Activated naive CD4-positive, alpha-beta T cell treated with anti-CD3 and anti-CD28 coated beads for 36 hours (primary cell): ENCODE measurements at regions not wholly inside any gene's neighbourhood (a gene's known extent, or its start where the extent isn't known, plus 50 kb on each side); places are given as distances from the start of the nearest gene placed in this dataset.

Experiments
- CTCF ChIA-PET: fragments of 350-600 bp; sonication (Branson Sonifier 250); formaldehyde crosslinking; loops from one replicate; lab custom pipeline; 2021; ENCODE audit warnings: antibody characterized with exemption; lab: Charles Lee
- DNase-seq: peaks from one replicate; pipeline ENCODE4 v3.0.0-alpha.2; 2020
- H3K27ac Mint-ChIP-seq: one replicate; pipeline ENCODE4 v1.8.0; 2021; ENCODE audit warnings: mild to moderate bottlenecking, mixed read lengths
- H3K27me3 Mint-ChIP-seq: one replicate; pipeline ENCODE4 v1.8.0; 2021; ENCODE audit warnings: low read depth, mixed read lengths
- H3K36me3 Mint-ChIP-seq: one replicate; pipeline ENCODE4 v1.8.0; 2021; ENCODE audit warnings: low read depth, mixed read lengths
- H3K4me1 Mint-ChIP-seq: one replicate; pipeline ENCODE4 v1.8.0; 2021; ENCODE audit warnings: low read depth, mixed read lengths
- H3K4me3 Mint-ChIP-seq: one replicate; pipeline ENCODE4 v1.8.0; 2021; ENCODE audit warnings: mild to moderate bottlenecking, moderate library complexity, mixed read lengths
- H3K9me3 Mint-ChIP-seq: one replicate; pipeline ENCODE4 v1.8.0; 2021; ENCODE audit warnings: mixed read lengths
- intact Hi-C: fragments of 100-400 bp; cut with micrococcal nuclease; formaldehyde crosslinking; loops from one replicate; pipeline ENCODE4 v1.15.1; 2023

- no peaks in the 10 kb centered on the region for H3K36me3 Mint-ChIP-seq
- no peak overlapping the region for H3K27ac Mint-ChIP-seq
- H3K27me3 Mint-ChIP-seq: no peaks in the 10 kb centered on the region
- no peak for DNase-seq
- CTCF ChIA-PET: no interaction called here
- intact Hi-C loops: no loop called here
- no peaks in the 10 kb centered on the region for H3K4me1 Mint-ChIP-seq
- H3K4me3 Mint-ChIP-seq: no peak overlapping the region
- H3K9me3 Mint-ChIP-seq: peaks cover 15% of the 10 kb centered on the region
Measured at GRCh38 chr1:164223378-164223777, 335.6 kb upstream of the PBX1 start.

- Mint-ChIP-seq H3K9me3 (peaks cover 11% of the 10 kb centered on the region), H3K4me3 (no peak overlapping the region), H3K4me1 (no peaks in the 10 kb centered on the region), H3K36me3 (no peaks in the 10 kb centered on the region), H3K27ac (no peak overlapping the region), H3K27me3 (no peaks in the 10 kb centered on the region)
- no peak for DNase-seq
- intact Hi-C loops: no loop called here
- CTCF ChIA-PET: no interaction called here
Measured at GRCh38 chr1:164225011-164225410, 334.0 kb upstream of the PBX1 start.

- no peak for DNase-seq
- CTCF ChIA-PET: no interaction called here
- H3K36me3 Mint-ChIP-seq: no peaks in the 10 kb centered on the region
- no peaks in the 10 kb centered on the region for H3K4me1 Mint-ChIP-seq
- intact Hi-C loops: no loop called here
- peaks cover 11% of the 10 kb centered on the region for H3K9me3 Mint-ChIP-seq
- H3K4me3 Mint-ChIP-seq: no peak overlapping the region
- H3K27ac Mint-ChIP-seq: no peak overlapping the region
- no peaks in the 10 kb centered on the region for H3K27me3 Mint-ChIP-seq
Measured at GRCh38 chr1:164226977-164227376, 332.0 kb upstream of the PBX1 start.

GRCh38 chr1:164228928-164229327 lies 330.1 kb upstream of the PBX1 start:
- no peak for DNase-seq
- H3K4me1 Mint-ChIP-seq: no peaks in the 10 kb centered on the region
- H3K36me3 Mint-ChIP-seq: no peaks in the 10 kb centered on the region
- no peaks in the 10 kb centered on the region for H3K27me3 Mint-ChIP-seq
- CTCF ChIA-PET: no interaction called here
- intact Hi-C loops: no loop called here
- H3K27ac Mint-ChIP-seq: no peak overlapping the region
- no peak overlapping the region for H3K4me3 Mint-ChIP-seq
- H3K9me3 Mint-ChIP-seq: peaks cover 7% of the 10 kb centered on the region

- Mint-ChIP-seq H3K36me3 (no peaks in the 10 kb centered on the region), H3K9me3 (peaks cover 5% of the 10 kb centered on the region), H3K27ac (no peak overlapping the region), H3K27me3 (no peaks in the 10 kb centered on the region), H3K4me3 (no peak overlapping the region), H3K4me1 (no peaks in the 10 kb centered on the region)
- intact Hi-C loops: no loop called here
- no peak for DNase-seq
- CTCF ChIA-PET: no interaction called here
Measured at GRCh38 chr1:164233149-164233548, 325.8 kb upstream of the PBX1 start.

- H3K27me3 Mint-ChIP-seq: no peaks in the 10 kb centered on the region
- H3K4me1 Mint-ChIP-seq: no peaks in the 10 kb centered on the region
- no peaks in the 10 kb centered on the region for H3K36me3 Mint-ChIP-seq
- H3K27ac Mint-ChIP-seq: no peak overlapping the region
- peaks cover 5% of the 10 kb centered on the region for H3K9me3 Mint-ChIP-seq
- intact Hi-C loops: no loop called here
- DNase-seq: no peak
- no peak overlapping the region for H3K4me3 Mint-ChIP-seq
- CTCF ChIA-PET: no interaction called here
Measured at GRCh38 chr1:164240081-164240480, 318.9 kb upstream of the PBX1 start.

- Mint-ChIP-seq H3K27ac (no peak overlapping the region), H3K4me3 (no peak overlapping the region), H3K9me3 (peaks cover 29% of the 10 kb centered on the region), H3K4me1 (no peaks in the 10 kb centered on the region), H3K27me3 (no peaks in the 10 kb centered on the region), H3K36me3 (no peaks in the 10 kb centered on the region)
- DNase-seq: no peak
- CTCF ChIA-PET: no interaction called here
- intact Hi-C loops: no loop called here
Measured at GRCh38 chr1:164250365-164250764, 308.6 kb upstream of the PBX1 start.

- Mint-ChIP-seq H3K4me3 (no peak overlapping the region), H3K4me1 (no peaks in the 10 kb centered on the region), H3K9me3 (peaks cover 23% of the 10 kb centered on the region), H3K36me3 (no peaks in the 10 kb centered on the region), H3K27me3 (no peaks in the 10 kb centered on the region), H3K27ac (no peak overlapping the region)
- CTCF ChIA-PET: no interaction called here
- intact Hi-C loops: no loop called here
- no peak for DNase-seq
Measured at GRCh38 chr1:164256456-164256855, 302.5 kb upstream of the PBX1 start.

GRCh38 chr1:164261691-164262240 lies 297.2 kb upstream of the PBX1 start:
- no peak for DNase-seq
- intact Hi-C loops: no loop called here
- no peak overlapping the region for H3K4me3 Mint-ChIP-seq

GRCh38 chr1:164263540-164263939 lies 295.4 kb upstream of the PBX1 start:
- H3K4me3 Mint-ChIP-seq: no peak overlapping the region
- CTCF ChIA-PET: no interaction called here
- H3K27ac Mint-ChIP-seq: no peak overlapping the region
- DNase-seq: no peak
- intact Hi-C loops: no loop called here
- H3K9me3 Mint-ChIP-seq: peaks cover 9% of the 10 kb centered on the region
- no peaks in the 10 kb centered on the region for H3K27me3 Mint-ChIP-seq
- H3K4me1 Mint-ChIP-seq: no peaks in the 10 kb centered on the region
- H3K36me3 Mint-ChIP-seq: no peaks in the 10 kb centered on the region

More at GRCh38 chr1:164261691-164262240, 297.2 kb upstream of the PBX1 start:
- Mint-ChIP-seq H3K9me3 (peaks cover 6% of the 10 kb centered on the region), H3K27me3 (no peaks in the 10 kb centered on the region), H3K36me3 (no peaks in the 10 kb centered on the region), H3K4me1 (no peaks in the 10 kb centered on the region), H3K27ac (no peak overlapping the region)
- CTCF ChIA-PET: no interaction called here

GRCh38 chr1:164265232-164265631 lies 293.8 kb upstream of the PBX1 start:
- Mint-ChIP-seq H3K27ac (no peak overlapping the region), H3K4me1 (no peaks in the 10 kb centered on the region), H3K36me3 (no peaks in the 10 kb centered on the region), H3K9me3 (peaks cover 9% of the 10 kb centered on the region), H3K27me3 (no peaks in the 10 kb centered on the region), H3K4me3 (no peak overlapping the region)
- no peak for DNase-seq
- intact Hi-C loops: no loop called here
- CTCF ChIA-PET: no interaction called here

GRCh38 chr1:164272156-164272555 lies 286.8 kb upstream of the PBX1 start:
- no peak overlapping the region for H3K4me3 Mint-ChIP-seq
- H3K9me3 Mint-ChIP-seq: peaks cover 13% of the 10 kb centered on the region
- no peaks in the 10 kb centered on the region for H3K27me3 Mint-ChIP-seq
- no peaks in the 10 kb centered on the region for H3K36me3 Mint-ChIP-seq
- intact Hi-C loops: no loop called here
- no peaks in the 10 kb centered on the region for H3K4me1 Mint-ChIP-seq
- H3K27ac Mint-ChIP-seq: no peak overlapping the region
- CTCF ChIA-PET: no interaction called here
- no peak for DNase-seq

- intact Hi-C loops: loop anchor here (10.0 kb wide), 1 partner anchor 59 kb away; no protein-coding TSS in a partner anchor
- H3K4me1 Mint-ChIP-seq: no peaks in the 10 kb centered on the region
- peaks cover 9% of the 10 kb centered on the region for H3K9me3 Mint-ChIP-seq
- H3K4me3 Mint-ChIP-seq: no peak overlapping the region
- no peak overlapping the region for H3K27ac Mint-ChIP-seq
- no peak for DNase-seq
- CTCF ChIA-PET: no interaction called here
- H3K36me3 Mint-ChIP-seq: no peaks in the 10 kb centered on the region
- H3K27me3 Mint-ChIP-seq: no peaks in the 10 kb centered on the region
Measured at GRCh38 chr1:164296172-164296571, 262.8 kb upstream of the PBX1 start.
